ENCODE measurements at regions not wholly inside any gene's neighbourhood (a gene's known extent, or its start where the extent isn't known, plus 50 kb on each side); places are given as distances from the start of the nearest gene placed in this dataset.

- no peaks in the 10 kb centered on the region for H3K4me1 ChIP-seq (ENCODE audit: control insufficient read depth, insufficient read depth, low read length)
- DNase-seq = no peak
- no peak overlapping the region for H3K27ac ChIP-seq (ENCODE audit: low read length)
- H3K27me3 ChIP-seq (ENCODE audit: control insufficient read depth, insufficient read depth, low read length) = peaks cover 16% of the 10 kb centered on the region
- no peaks in the 10 kb centered on the region for H3K9me3 ChIP-seq (replicated peaks; ENCODE audit: control insufficient read depth, low read depth, low read length)
- H3K4me3 ChIP-seq (ENCODE audit: low read length) = no peak overlapping the region
- 91% methylated on average over 9 of the region's 16 CpGs for WGBS (ENCODE audit: insufficient coverage)
- H3K36me3 ChIP-seq (ENCODE audit: control insufficient read depth, insufficient read depth, low read length) = no peaks in the 10 kb centered on the region
These were observed 602.9 kb downstream of the NPHP4 start for GRCh38 chr1:5389101-5389885.

- Histone ChIP-seq H3K4me3 (ENCODE audit: low read length) (no peak overlapping the region), H3K27ac (ENCODE audit: low read length) (no peak overlapping the region), H3K36me3 (ENCODE audit: control insufficient read depth, insufficient read depth, low read length) (no peaks in the 10 kb centered on the region), H3K9me3 (replicated peaks; ENCODE audit: control insufficient read depth, low read depth, low read length) (no peaks in the 10 kb centered on the region), H3K4me1 (ENCODE audit: control insufficient read depth, insufficient read depth, low read length) (no peaks in the 10 kb centered on the region), H3K27me3 (ENCODE audit: control insufficient read depth, insufficient read depth, low read length) (peaks cover 16% of the 10 kb centered on the region)
- no CpG with 5 or more reads among the region's 6 CpGs for WGBS (ENCODE audit: insufficient coverage)
- no peak for DNase-seq
These were observed 603.6 kb downstream of the NPHP4 start for GRCh38 chr1:5388622-5389021.

GRCh38 chr1:5386371-5386770 is 605.9 kb downstream of the NPHP4 start:
- H3K4me3 ChIP-seq (ENCODE audit: low read length) = no peak overlapping the region
- H3K36me3 ChIP-seq (ENCODE audit: control insufficient read depth, insufficient read depth, low read length) = no peaks in the 10 kb centered on the region
- H3K4me1 ChIP-seq (ENCODE audit: control insufficient read depth, insufficient read depth, low read length) = no peaks in the 10 kb centered on the region
- H3K9me3 ChIP-seq (replicated peaks; ENCODE audit: control insufficient read depth, low read depth, low read length) = no peaks in the 10 kb centered on the region
- no peak for DNase-seq
- H3K27me3 ChIP-seq (ENCODE audit: control insufficient read depth, insufficient read depth, low read length) = peaks cover 16% of the 10 kb centered on the region
- 60% methylated on average over 1 of the region's 3 CpGs for WGBS (ENCODE audit: insufficient coverage)
- no peak overlapping the region for H3K27ac ChIP-seq (ENCODE audit: low read length)

DNA sequence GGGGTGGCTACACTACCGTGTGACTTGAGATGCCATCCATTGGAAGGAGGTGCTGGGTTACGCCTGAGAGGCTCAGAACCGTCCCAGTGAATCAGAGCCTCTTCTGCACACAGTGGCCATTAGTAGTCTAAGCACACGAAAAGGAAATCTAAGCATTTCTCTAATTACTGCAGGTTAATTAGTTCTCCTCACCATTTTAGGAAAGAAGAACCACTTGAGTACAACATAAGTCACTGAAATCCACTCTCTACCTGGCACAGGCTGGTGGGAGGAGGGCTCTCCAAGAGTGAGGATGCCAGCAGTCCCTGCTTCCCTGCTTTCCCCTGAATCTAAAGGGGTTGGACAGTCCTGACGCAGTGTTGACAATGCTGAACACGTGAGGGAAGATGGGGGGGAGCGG is 606.3 kb downstream of the NPHP4 start:
- 81% methylated on average over 6 of the region's 7 CpGs for WGBS (ENCODE audit: insufficient coverage)
- H3K27me3 ChIP-seq (ENCODE audit: control insufficient read depth, insufficient read depth, low read length) = peaks cover 16% of the 10 kb centered on the region

GRCh38 chr1:5385096-5385799 is 607.0 kb downstream of the NPHP4 start:
- no peak for DNase-seq
- H3K4me3 ChIP-seq (ENCODE audit: low read length) = no peak overlapping the region
- no peaks in the 10 kb centered on the region for H3K4me1 ChIP-seq (ENCODE audit: control insufficient read depth, insufficient read depth, low read length)
- WGBS (ENCODE audit: insufficient coverage) = 54% methylated on average over 7 of the region's 14 CpGs
- no peaks in the 10 kb centered on the region for H3K36me3 ChIP-seq (ENCODE audit: control insufficient read depth, insufficient read depth, low read length)
- no peaks in the 10 kb centered on the region for H3K9me3 ChIP-seq (replicated peaks; ENCODE audit: control insufficient read depth, low read depth, low read length)
- no peak overlapping the region for H3K27ac ChIP-seq (ENCODE audit: low read length)
- peaks cover 16% of the 10 kb centered on the region for H3K27me3 ChIP-seq (ENCODE audit: control insufficient read depth, insufficient read depth, low read length)

More for the DNA sequence above, 606.3 kb downstream of the NPHP4 start:
- H3K4me3 ChIP-seq (ENCODE audit: low read length) = no peak overlapping the region
- H3K36me3 ChIP-seq (ENCODE audit: control insufficient read depth, insufficient read depth, low read length) = no peaks in the 10 kb centered on the region
- no peak for DNase-seq
- no peaks in the 10 kb centered on the region for H3K9me3 ChIP-seq (replicated peaks; ENCODE audit: control insufficient read depth, low read depth, low read length)
- no peak overlapping the region for H3K27ac ChIP-seq (ENCODE audit: low read length)
- H3K4me1 ChIP-seq (ENCODE audit: control insufficient read depth, insufficient read depth, low read length) = no peaks in the 10 kb centered on the region

GRCh38 chr1:5381491-5381890 is 610.7 kb downstream of the NPHP4 start:
- Histone ChIP-seq H3K9me3 (replicated peaks; ENCODE audit: control insufficient read depth, low read depth, low read length) (no peaks in the 10 kb centered on the region), H3K4me3 (ENCODE audit: low read length) (no peak overlapping the region), H3K36me3 (ENCODE audit: control insufficient read depth, insufficient read depth, low read length) (no peaks in the 10 kb centered on the region), H3K27me3 (ENCODE audit: control insufficient read depth, insufficient read depth, low read length) (peaks cover 2% of the 10 kb centered on the region), H3K4me1 (ENCODE audit: control insufficient read depth, insufficient read depth, low read length) (no peaks in the 10 kb centered on the region), H3K27ac (ENCODE audit: low read length) (no peak overlapping the region)
- WGBS (ENCODE audit: insufficient coverage) = 74% methylated on average over 6 of the region's 7 CpGs
- no peak for DNase-seq

GRCh38 chr1:5379176-5379759 is 613.0 kb downstream of the NPHP4 start:
- Histone ChIP-seq H3K4me3 (ENCODE audit: low read length) (no peak overlapping the region), H3K27me3 (ENCODE audit: control insufficient read depth, insufficient read depth, low read length) (no peaks in the 10 kb centered on the region), H3K36me3 (ENCODE audit: control insufficient read depth, insufficient read depth, low read length) (no peaks in the 10 kb centered on the region), H3K4me1 (ENCODE audit: control insufficient read depth, insufficient read depth, low read length) (no peaks in the 10 kb centered on the region), H3K27ac (ENCODE audit: low read length) (no peak overlapping the region), H3K9me3 (replicated peaks; ENCODE audit: control insufficient read depth, low read depth, low read length) (no peaks in the 10 kb centered on the region)
- no peak for DNase-seq
- 75% methylated on average over 10 of the region's 12 CpGs for WGBS (ENCODE audit: insufficient coverage)

- Histone ChIP-seq H3K9me3 (replicated peaks; ENCODE audit: control insufficient read depth, low read depth, low read length) (peaks cover 4% of the 10 kb centered on the region), H3K36me3 (ENCODE audit: control insufficient read depth, insufficient read depth, low read length) (no peaks in the 10 kb centered on the region), H3K27ac (ENCODE audit: low read length) (no peak overlapping the region), H3K4me1 (ENCODE audit: control insufficient read depth, insufficient read depth, low read length) (no peaks in the 10 kb centered on the region), H3K4me3 (ENCODE audit: low read length) (no peak overlapping the region), H3K27me3 (ENCODE audit: control insufficient read depth, insufficient read depth, low read length) (peaks cover 2% of the 10 kb centered on the region)
- DNase-seq = no peak
- WGBS (ENCODE audit: insufficient coverage) = 47% methylated on average over 2 of the region's 6 CpGs
These were observed 615.5 kb downstream of the NPHP4 start for GRCh38 chr1:5376538-5377247.

DNA sequence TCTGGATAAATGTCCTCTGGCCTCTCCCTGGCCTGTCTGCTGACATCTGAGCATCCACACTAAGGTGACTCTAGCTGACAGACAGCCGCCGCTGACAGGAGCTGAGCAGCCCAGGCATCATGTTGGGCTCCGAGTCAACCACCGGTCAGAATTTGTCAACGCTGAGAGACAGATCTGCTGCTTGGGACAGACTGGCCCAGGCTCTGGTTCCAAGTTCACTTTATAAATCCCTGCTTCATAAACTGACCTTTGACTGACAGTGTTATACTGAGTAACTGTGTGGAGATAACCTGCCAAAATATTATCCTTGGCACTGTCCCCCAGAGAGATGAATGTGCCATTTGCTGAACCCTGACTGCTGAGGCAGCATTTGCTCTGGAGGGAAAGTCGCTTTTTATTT is 616.7 kb downstream of the NPHP4 start:
- Histone ChIP-seq H3K27me3 (ENCODE audit: control insufficient read depth, insufficient read depth, low read length) (peaks cover 2% of the 10 kb centered on the region), H3K4me3 (ENCODE audit: low read length) (no peak overlapping the region), H3K36me3 (ENCODE audit: control insufficient read depth, insufficient read depth, low read length) (no peaks in the 10 kb centered on the region), H3K4me1 (ENCODE audit: control insufficient read depth, insufficient read depth, low read length) (no peaks in the 10 kb centered on the region), H3K27ac (ENCODE audit: low read length) (no peak overlapping the region), H3K9me3 (replicated peaks; ENCODE audit: control insufficient read depth, low read depth, low read length) (peaks cover 4% of the 10 kb centered on the region)
- WGBS (ENCODE audit: insufficient coverage) = 79% methylated on average over 3 of the region's 6 CpGs
- DNase-seq = no peak

DNA sequence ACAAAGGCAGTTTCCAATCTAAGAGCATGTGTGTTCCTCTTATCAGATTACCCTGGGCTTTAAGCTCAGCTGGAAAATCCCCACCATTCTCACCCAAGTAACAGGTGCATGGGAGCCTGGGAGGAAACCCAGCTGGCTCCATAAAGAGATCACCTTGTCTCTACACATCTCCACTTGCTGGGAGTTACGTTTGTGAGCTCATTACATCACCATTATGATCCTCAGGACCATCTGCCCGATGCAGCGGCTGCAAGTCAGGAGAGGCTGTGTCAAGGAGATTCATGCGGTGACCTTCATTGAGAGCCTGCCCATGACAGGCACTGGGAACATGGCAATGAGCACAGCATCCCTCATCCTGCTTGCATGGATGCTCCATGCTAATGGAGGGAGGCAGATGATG is 618.0 kb downstream of the NPHP4 start:
- WGBS (ENCODE audit: insufficient coverage) = 82% methylated on average over 4 of the region's 4 CpGs

More for the DNA sequence above, 618.0 kb downstream of the NPHP4 start:
- Histone ChIP-seq H3K4me3 (ENCODE audit: low read length) (no peak overlapping the region), H3K4me1 (ENCODE audit: control insufficient read depth, insufficient read depth, low read length) (no peaks in the 10 kb centered on the region), H3K27me3 (ENCODE audit: control insufficient read depth, insufficient read depth, low read length) (peaks cover 2% of the 10 kb centered on the region), H3K9me3 (replicated peaks; ENCODE audit: control insufficient read depth, low read depth, low read length) (peaks cover 4% of the 10 kb centered on the region), H3K27ac (ENCODE audit: low read length) (no peak overlapping the region), H3K36me3 (ENCODE audit: control insufficient read depth, insufficient read depth, low read length) (no peaks in the 10 kb centered on the region)
- DNase-seq = no peak
